Suprapubic skin (tissue), 4 donors: ENCODE measurements at regions not wholly inside any gene's neighbourhood (a gene's known extent, or its start where the extent isn't known, plus 50 kb on each side); places are given as distances from the start of the nearest gene placed in this dataset.

ENCODE experiments used
- DNase-seq, 2 donors: peaks; one replicate each; pipeline ENCODE4 v3.0.0-alpha.2; 2019; ENCODE audit warnings: low spot score in 2 of 2
- H3K27ac ChIP-seq: fragments of 200-600 bp; sonication (generic); one replicate; pipeline ENCODE4 v1.5.1; 2019
- H3K27me3 ChIP-seq: fragments of 200-600 bp; sonication (generic); one replicate; pipeline ENCODE4 v1.5.1; 2019
- H3K36me3 ChIP-seq: fragments of 200-600 bp; sonication (generic); one replicate; pipeline ENCODE4 v1.5.1; 2019
- H3K4me1 ChIP-seq: fragments of 200-600 bp; sonication (generic); one replicate; pipeline ENCODE4 v1.5.1; 2019
- H3K4me3 ChIP-seq: fragments of 200-600 bp; sonication (generic); one replicate; pipeline ENCODE4 v1.5.1; 2019; ENCODE audit warnings: mild to moderate bottlenecking
- H3K9me3 ChIP-seq: fragments of 200-600 bp; sonication (generic); one replicate; pipeline ENCODE4 v1.5.1; 2019
- EP300 ChIP-seq: sonication (generic); formaldehyde crosslinking; IDR thresholded peaks from one replicate; pipeline ENCODE4 v1.6.1; 2017; ENCODE audit warnings: antibody characterized with exemption
- POLR2A ChIP-seq, 2 donors: fragments of 450-650 bp; IDR thresholded peaks; one replicate each; pipeline ENCODE4 v1.6.1; 2017; ENCODE audit warnings: antibody characterized with exemption in 2 of 2, mild to moderate bottlenecking in 2 of 2, moderate library complexity in 2 of 2
- POLR2AphosphoS5 ChIP-seq, 3 donors: sonication (generic); formaldehyde crosslinking; IDR thresholded peaks; one replicate each; pipeline ENCODE4 v1.6.1; 2017; ENCODE audit warnings: antibody characterized with exemption in 3 of 3
- WGBS: methylation state at CpG from one replicate; pipeline ENCODE4 v1.1.5; 2018; 5-methylcytosine and 5-hydroxymethylcytosine counted together
- TF ChIP-seq, protein P1 (sequence below), 2 donors: fragments of 200-600 bp in 1 of 2; fragments of 450-650 bp in 1 of 2; sonication (generic) in 1 of 2; IDR thresholded peaks; one replicate each; pipeline ENCODE4 v1.5.1; 2016 to 2019; ENCODE audit warnings: antibody characterized with exemption in 2 of 2, mild to moderate bottlenecking in 1 of 2, moderate library complexity in 1 of 2

DNA sequence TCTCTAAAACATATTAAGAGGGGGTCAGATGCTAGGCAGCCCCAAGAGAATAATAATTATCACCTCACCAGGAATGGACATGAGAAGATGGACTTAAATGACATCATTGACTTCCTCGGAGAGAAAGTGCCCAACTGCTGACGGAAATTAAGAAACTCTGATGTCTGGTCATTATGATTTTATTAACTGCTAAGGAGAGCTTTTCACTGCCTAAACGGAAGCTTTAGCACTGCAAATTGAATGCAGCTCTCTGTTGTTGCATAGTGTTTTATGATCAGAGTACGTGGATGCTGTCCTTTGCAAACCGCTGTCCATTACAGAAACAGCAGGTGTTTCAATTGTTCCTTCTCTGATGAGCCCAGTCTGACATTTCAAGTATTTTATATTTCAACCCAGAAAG, 89.4 kb upstream of the GALNT17 start:
- DNase-seq: no peak
- no peak overlapping the region for H3K4me3 ChIP-seq
- H3K27me3 ChIP-seq: no peaks in the 10 kb centered on the region
- TF ChIP-seq POLR2AphosphoS5 (IDR thresholded peaks at IDR 0.05): no peak
- TF ChIP-seq POLR2A (IDR thresholded peaks at IDR 0.05): no peak
- no peak for TF ChIP-seq EP300
- TF ChIP-seq, protein P1, sequence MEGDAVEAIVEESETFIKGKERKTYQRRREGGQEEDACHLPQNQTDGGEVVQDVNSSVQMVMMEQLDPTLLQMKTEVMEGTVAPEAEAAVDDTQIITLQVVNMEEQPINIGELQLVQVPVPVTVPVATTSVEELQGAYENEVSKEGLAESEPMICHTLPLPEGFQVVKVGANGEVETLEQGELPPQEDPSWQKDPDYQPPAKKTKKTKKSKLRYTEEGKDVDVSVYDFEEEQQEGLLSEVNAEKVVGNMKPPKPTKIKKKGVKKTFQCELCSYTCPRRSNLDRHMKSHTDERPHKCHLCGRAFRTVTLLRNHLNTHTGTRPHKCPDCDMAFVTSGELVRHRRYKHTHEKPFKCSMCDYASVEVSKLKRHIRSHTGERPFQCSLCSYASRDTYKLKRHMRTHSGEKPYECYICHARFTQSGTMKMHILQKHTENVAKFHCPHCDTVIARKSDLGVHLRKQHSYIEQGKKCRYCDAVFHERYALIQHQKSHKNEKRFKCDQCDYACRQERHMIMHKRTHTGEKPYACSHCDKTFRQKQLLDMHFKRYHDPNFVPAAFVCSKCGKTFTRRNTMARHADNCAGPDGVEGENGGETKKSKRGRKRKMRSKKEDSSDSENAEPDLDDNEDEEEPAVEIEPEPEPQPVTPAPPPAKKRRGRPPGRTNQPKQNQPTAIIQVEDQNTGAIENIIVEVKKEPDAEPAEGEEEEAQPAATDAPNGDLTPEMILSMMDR (IDR thresholded peaks at IDR 0.05): no peak
- no peaks in the 10 kb centered on the region for H3K4me1 ChIP-seq
- no peak overlapping the region for H3K27ac ChIP-seq
- no peaks in the 10 kb centered on the region for H3K36me3 ChIP-seq
- H3K9me3 ChIP-seq: no peaks in the 10 kb centered on the region
- WGBS: 80% methylated on average over 5 of the region's 5 CpGs

DNA sequence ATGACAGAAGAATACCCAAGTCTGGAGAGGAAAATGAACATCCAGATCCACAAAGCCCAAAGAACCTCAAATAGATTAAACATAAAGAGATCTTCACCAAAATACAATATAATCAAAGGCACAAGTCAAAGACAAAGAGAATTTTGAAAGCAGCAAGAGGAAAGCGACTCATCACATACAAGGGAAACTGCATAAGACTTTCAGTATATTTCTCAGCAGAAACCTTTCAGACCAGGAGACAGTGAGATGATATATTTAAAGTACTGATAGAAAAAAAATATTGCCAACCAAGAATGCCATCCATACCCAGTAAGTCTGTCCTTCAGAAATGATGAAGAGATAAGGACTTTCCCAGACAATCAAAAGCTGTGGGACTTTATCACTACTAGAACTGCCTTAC, 81.5 kb upstream of the GALNT17 start:
- WGBS: 100% methylated on average over 1 of the region's 1 CpG
- Histone ChIP-seq H3K9me3 (peaks cover 26% of the 10 kb centered on the region), H3K4me1 (no peaks in the 10 kb centered on the region), H3K4me3 (no peak overlapping the region), H3K27me3 (no peaks in the 10 kb centered on the region), H3K27ac (no peak overlapping the region), H3K36me3 (no peaks in the 10 kb centered on the region)
- TF ChIP-seq EP300: no peak
- no peak for TF ChIP-seq POLR2AphosphoS5 (IDR thresholded peaks at IDR 0.05)
- TF ChIP-seq, protein P1 (IDR thresholded peaks at IDR 0.05): no peak
- no peak for TF ChIP-seq POLR2A (IDR thresholded peaks at IDR 0.05)
- DNase-seq: no peak

DNA sequence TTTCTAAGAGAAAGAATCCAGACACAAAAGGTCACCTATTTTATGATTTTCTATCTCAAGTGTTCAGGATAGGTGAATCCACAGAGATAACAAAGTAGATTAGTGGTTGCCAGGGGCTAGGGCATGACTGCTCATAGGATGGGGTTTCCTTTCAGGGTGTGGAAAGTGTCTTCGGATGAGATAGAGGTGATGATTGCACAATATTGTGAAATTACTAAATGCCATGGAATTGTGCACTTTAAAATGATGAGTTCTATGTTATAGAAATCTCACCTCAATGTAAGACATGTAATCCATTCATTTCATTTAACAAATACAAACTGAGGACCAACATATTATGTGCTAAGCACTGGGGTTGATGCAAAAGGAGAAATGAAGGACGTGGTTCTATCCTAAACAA, 76.4 kb upstream of the GALNT17 start:
- DNase-seq: no peak
- 65% methylated on average over 2 of the region's 2 CpGs for WGBS
- H3K9me3 ChIP-seq: peaks cover 17% of the 10 kb centered on the region
- H3K4me1 ChIP-seq: no peaks in the 10 kb centered on the region
- no peak overlapping the region for H3K27ac ChIP-seq
- no peaks in the 10 kb centered on the region for H3K27me3 ChIP-seq
- H3K36me3 ChIP-seq: no peaks in the 10 kb centered on the region
- TF ChIP-seq POLR2AphosphoS5 (IDR thresholded peaks at IDR 0.05) (no peak), POLR2A (IDR thresholded peaks at IDR 0.05) (no peak), EP300 (no peak)
- TF ChIP-seq, protein P1 (IDR thresholded peaks at IDR 0.05): no peak
- no peak overlapping the region for H3K4me3 ChIP-seq

DNA sequence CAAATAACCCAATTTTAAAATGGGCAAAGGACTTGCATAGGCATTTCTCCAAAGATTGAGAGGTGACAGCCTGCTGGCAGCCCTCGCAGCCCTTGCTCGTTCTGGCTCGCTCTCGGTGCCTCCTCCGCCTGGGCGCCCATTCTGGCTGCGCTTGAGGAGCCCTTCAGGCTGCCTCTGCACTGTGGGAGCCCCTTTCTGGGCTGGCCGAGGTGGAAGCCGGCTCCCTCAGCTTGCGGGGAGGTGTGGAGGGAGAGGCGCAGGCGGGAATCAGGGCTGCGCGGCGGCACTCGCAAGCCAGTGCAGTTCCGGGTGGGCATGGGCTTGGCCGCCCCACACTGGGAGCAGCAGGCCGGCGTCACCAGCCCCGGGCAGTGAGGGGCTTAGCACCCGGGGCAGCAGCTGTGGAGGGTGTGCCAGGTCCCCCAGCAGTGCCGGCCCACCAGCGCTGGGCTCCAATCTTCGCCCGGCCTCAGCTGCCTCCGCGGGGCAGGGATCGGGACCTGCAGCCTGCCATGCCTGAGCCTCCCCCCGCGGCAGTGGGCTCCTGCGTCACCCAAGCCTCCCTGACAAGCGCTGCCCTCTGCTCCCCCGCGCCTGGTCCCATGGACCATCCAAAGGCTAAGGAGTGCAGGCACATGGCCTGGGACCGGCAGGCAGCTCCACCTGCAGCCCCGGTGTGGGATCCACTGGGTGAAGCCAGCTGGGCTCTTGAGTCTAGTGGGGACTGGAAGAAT, 54.0 kb upstream of the GALNT17 start:
- no peaks in the 10 kb centered on the region for H3K4me1 ChIP-seq
- no peaks in the 10 kb centered on the region for H3K36me3 ChIP-seq
- H3K27me3 ChIP-seq: no peaks in the 10 kb centered on the region
- H3K27ac ChIP-seq: no peak overlapping the region
- no peak overlapping the region for H3K4me3 ChIP-seq
- TF ChIP-seq POLR2A (IDR thresholded peaks at IDR 0.05): no peak
- TF ChIP-seq, protein P1 (IDR thresholded peaks at IDR 0.05): no peak
- no peak for TF ChIP-seq EP300
- no peak for TF ChIP-seq POLR2AphosphoS5 (IDR thresholded peaks at IDR 0.05)
- peaks cover 18% of the 10 kb centered on the region for H3K9me3 ChIP-seq
- WGBS: 97% methylated on average over 29 of the region's 37 CpGs
- no peak for DNase-seq
